ENCODE measurements at regions not wholly inside any gene's neighbourhood (a gene's known extent, or its start where the extent isn't known, plus 50 kb on each side); places are given as distances from the start of the nearest gene placed in this dataset.

- TF ChIP-seq TAF1 (IDR thresholded peaks at IDR 0.05; ENCODE audit: low read depth, low read length) (no peak), POLR2A (IDR thresholded peaks at IDR 0.05; ENCODE audit: low read depth, low read length) (no peak), POLR2AphosphoS5 (IDR thresholded peaks at IDR 0.05; ENCODE audit: low read depth, low read length) (no peak), POU2F2 (IDR thresholded peaks at IDR 0.05; ENCODE audit: low read depth, low read length) (no peak), SPI1 (IDR thresholded peaks at IDR 0.05; ENCODE audit: low read depth, low read length) (no peak), PAX5 (IDR thresholded peaks at IDR 0.05; ENCODE audit: insufficient read depth, low read length, severe bottlenecking) (no peak)
Observed at GRCh38 chr14:106141242-106142220, 615.1 kb downstream of the TMEM121 start.
